Stimulated activated CD8-positive, alpha-beta memory T cell treated with anti-CD3 and anti-CD28 coated beads, Interleukin-15, amount 100 ng/mL, for 4 hours (primary cell): ENCODE measurements at regions not wholly inside any gene's neighbourhood (a gene's known extent, or its start where the extent isn't known, plus 50 kb on each side); places are given as distances from the start of the nearest gene placed in this dataset.

ENCODE experiments used
- DNase-seq, 2 donors: peaks; one replicate each; pipeline ENCODE4 v3.0.0-alpha.2; 2020; ENCODE audit warnings: low read depth in 2 of 2

GRCh38 chr11:115696563-115696962 is 192.3 kb upstream of the CADM1 start:
- DNase-seq, result no peak

GRCh38 chr11:115695677-115696364 is 191.6 kb upstream of the CADM1 start:
- no peak for DNase-seq

- DNase-seq, result no peak
These were observed 188.8 kb upstream of the CADM1 start for GRCh38 chr11:115693002-115693401.

GRCh38 chr11:115691030-115691429 is 186.8 kb upstream of the CADM1 start:
- DNase-seq, result no peak

GRCh38 chr11:115687934-115688333 is 183.7 kb upstream of the CADM1 start:
- no peak for DNase-seq

- DNase-seq, result no peak
These were observed 180.5 kb upstream of the CADM1 start for GRCh38 chr11:115684699-115685098.

- no peak for DNase-seq
These were observed 179.9 kb upstream of the CADM1 start for GRCh38 chr11:115684135-115684534.

GRCh38 chr11:115682888-115683287 is 178.7 kb upstream of the CADM1 start:
- DNase-seq, result no peak

GRCh38 chr11:115682101-115682500 is 177.9 kb upstream of the CADM1 start:
- no peak for DNase-seq

GRCh38 chr11:115679945-115680344 is 175.7 kb upstream of the CADM1 start:
- DNase-seq, result no peak

GRCh38 chr11:115678942-115679341 is 174.7 kb upstream of the CADM1 start:
- DNase-seq, result no peak

- no peak for DNase-seq
These were observed 173.0 kb upstream of the CADM1 start for GRCh38 chr11:115677190-115677589.

GRCh38 chr11:115676768-115677167 is 172.6 kb upstream of the CADM1 start:
- DNase-seq, result no peak

GRCh38 chr11:115676206-115676605 is 172.0 kb upstream of the CADM1 start:
- DNase-seq, result no peak

GRCh38 chr11:115674937-115675544 is 170.8 kb upstream of the CADM1 start:
- no peak for DNase-seq

GRCh38 chr11:115674176-115674936 is 170.1 kb upstream of the CADM1 start:
- DNase-seq, result no peak

GRCh38 chr11:115673720-115674119 is 169.5 kb upstream of the CADM1 start:
- no peak for DNase-seq

GRCh38 chr11:115672999-115673411 is 168.8 kb upstream of the CADM1 start:
- DNase-seq, result no peak

- DNase-seq, result no peak
These were observed 168.2 kb upstream of the CADM1 start for GRCh38 chr11:115672412-115672811.

- no peak for DNase-seq
These were observed 166.5 kb upstream of the CADM1 start for GRCh38 chr11:115670538-115671205.

- no peak for DNase-seq
These were observed 161.7 kb upstream of the CADM1 start for GRCh38 chr11:115665958-115666357.

GRCh38 chr11:115665175-115665821 is 161.1 kb upstream of the CADM1 start:
- DNase-seq, result no peak
